Tibial nerve (tissue), 4 donors: ENCODE measurements at regions not wholly inside any gene's neighbourhood (a gene's known extent, or its start where the extent isn't known, plus 50 kb on each side); places are given as distances from the start of the nearest gene placed in this dataset.

ENCODE experiments used
- DNase-seq, 2 donors: peaks; one replicate each; pipeline ENCODE4 v3.0.0-alpha.2; 2019; ENCODE audit warnings: low spot score in 2 of 2
- H3K27ac ChIP-seq, 4 donors: fragments of 200-600 bp; sonication (generic) in 3 of 4; one replicate each; pipeline ENCODE4 v1.5.1; 2017 to 2019; ENCODE audit warnings: mild to moderate bottlenecking in 1 of 4
- H3K27me3 ChIP-seq, 2 donors: fragments of 200-600 bp; sonication (generic) in 1 of 2; one replicate each; pipeline versions ENCODE4 v1.5.1 to v1.6.0; 2017 to 2019
- H3K36me3 ChIP-seq, 3 donors: fragments of 200-600 bp; sonication (generic); one replicate each; pipeline ENCODE4 v1.5.1; 2018 to 2019
- H3K4me1 ChIP-seq, 4 donors: fragments of 200-600 bp; sonication (generic) in 3 of 4; one replicate each; pipeline ENCODE4 v1.5.1; 2017 to 2019
- H3K4me3 ChIP-seq, 4 donors: fragments of 200-600 bp; sonication (generic) in 3 of 4; one replicate each; pipeline ENCODE4 v1.5.1; 2017 to 2019; ENCODE audit warnings: mild to moderate bottlenecking in 1 of 4, moderate library complexity in 1 of 4
- H3K9me3 ChIP-seq, 4 donors: fragments of 200-600 bp; sonication (generic) in 3 of 4; one replicate each; pipeline ENCODE4 v1.5.1; 2017 to 2019
- CTCF ChIP-seq, 5 experiments: fragments of 200-600 bp in 3 of 5; fragments of 450-650 bp in 2 of 5; sonication (generic) in 3 of 5; IDR thresholded peaks; one replicate each; pipeline ENCODE4 v1.5.1; 2016 to 2019; ENCODE audit warnings: antibody characterized with exemption in 5 of 5, mild to moderate bottlenecking in 3 of 5, moderate library complexity in 2 of 5
- EP300 ChIP-seq, 2 donors: sonication (generic); formaldehyde crosslinking; IDR thresholded peaks; one replicate each; pipeline ENCODE4 v1.6.1; 2017; ENCODE audit warnings: antibody characterized with exemption in 2 of 2, mild to moderate bottlenecking in 1 of 2
- POLR2A ChIP-seq, 2 donors: fragments of 450-650 bp; IDR thresholded peaks; one replicate each; pipeline ENCODE4 v1.6.1; 2017; ENCODE audit warnings: antibody characterized with exemption in 2 of 2, mild to moderate bottlenecking in 2 of 2, moderate library complexity in 2 of 2
- WGBS, 2 donors: methylation state at CpG; one replicate each; pipeline ENCODE4 v1.1.5; 2018; 5-methylcytosine and 5-hydroxymethylcytosine counted together

DNA sequence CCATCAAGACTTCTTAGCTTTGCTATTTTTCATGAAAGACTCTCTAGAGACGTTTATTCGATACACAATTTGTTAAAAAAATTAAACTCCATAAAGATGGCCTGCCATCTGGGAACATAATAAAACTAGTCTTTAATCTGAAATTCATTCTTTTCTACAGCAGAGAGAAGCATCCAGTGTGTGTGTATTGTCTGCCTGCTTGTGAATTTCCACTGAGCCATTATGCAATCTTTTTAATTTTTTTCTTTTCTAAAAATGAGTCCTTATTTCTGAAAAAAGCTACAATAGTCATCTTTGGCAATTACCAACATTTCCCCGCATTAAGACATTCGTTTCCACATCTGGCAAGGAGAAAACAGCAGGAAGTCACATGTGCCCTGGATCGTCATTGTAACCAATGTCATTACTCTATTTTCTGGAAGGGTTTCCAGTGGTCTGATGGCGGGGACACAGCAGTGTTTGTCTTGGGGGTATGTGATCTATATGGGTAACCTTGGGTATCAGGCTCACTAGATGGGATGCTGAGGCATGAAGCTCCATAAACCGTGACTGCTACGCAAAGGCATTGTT is 263.1 kb downstream of the MSX2 start:
- Histone ChIP-seq H3K27ac (no peak overlapping the region), H3K9me3 (no peaks in the 10 kb centered on the region), H3K4me1 (peaks cover 0 to 7% (median 0%) of the 10 kb centered on the region in 4 donors), H3K27me3 (no peaks in the 10 kb centered on the region), H3K36me3 (no peaks in the 10 kb centered on the region), H3K4me3 (no peak overlapping the region)
- no peak for DNase-seq
- TF ChIP-seq POLR2A (IDR thresholded peaks at IDR 0.05) (no peak), CTCF (IDR thresholded peaks at IDR 0.05) (no peak), EP300 (IDR thresholded peaks at IDR 0.05) (no peak)
- 35 to 44% methylated on average over 8 of the region's 8 CpGs for WGBS, 2 donors

- Histone ChIP-seq H3K36me3 (no peaks in the 10 kb centered on the region), H3K4me3 (no peak overlapping the region), H3K27me3 (no peaks in the 10 kb centered on the region), H3K9me3 (no peaks in the 10 kb centered on the region), H3K27ac (no peak overlapping the region), H3K4me1 (peaks cover 0 to 7% (median 0%) of the 10 kb centered on the region in 4 donors)
- no peak for DNase-seq
- WGBS, 2 donors, result 87 to 89% methylated on average over 5 of the region's 5 CpGs
- no peak for TF ChIP-seq EP300 (IDR thresholded peaks at IDR 0.05)
- TF ChIP-seq POLR2A (IDR thresholded peaks at IDR 0.05), result no peak
- TF ChIP-seq CTCF (IDR thresholded peaks at IDR 0.05), result no peak
Observed at GRCh38 chr5:174984863-174985262, 260.5 kb downstream of the MSX2 start.

GRCh38 chr5:174982485-174982884 is 258.1 kb downstream of the MSX2 start:
- Histone ChIP-seq H3K4me3 (no peak overlapping the region), H3K4me1 (peaks cover 0 to 6% (median 0%) of the 10 kb centered on the region in 4 donors), H3K27ac (no peak overlapping the region), H3K36me3 (no peaks in the 10 kb centered on the region), H3K9me3 (no peaks in the 10 kb centered on the region), H3K27me3 (no peaks in the 10 kb centered on the region)
- TF ChIP-seq EP300 (IDR thresholded peaks at IDR 0.05) (no peak), POLR2A (IDR thresholded peaks at IDR 0.05) (no peak), CTCF (IDR thresholded peaks at IDR 0.05) (no peak)
- no peak for DNase-seq
- 21 to 37% methylated on average over 2 of the region's 2 CpGs for WGBS, 2 donors

GRCh38 chr5:174981416-174981815 is 257.0 kb downstream of the MSX2 start:
- no peaks in the 10 kb centered on the region for H3K36me3 ChIP-seq
- no peaks in the 10 kb centered on the region for H3K27me3 ChIP-seq
- H3K4me3 ChIP-seq, result no peak overlapping the region
- no peaks in the 10 kb centered on the region for H3K9me3 ChIP-seq
- no peaks in the 10 kb centered on the region for H3K4me1 ChIP-seq
- no peak overlapping the region for H3K27ac ChIP-seq
- no peak for TF ChIP-seq EP300 (IDR thresholded peaks at IDR 0.05)
- no peak for TF ChIP-seq POLR2A (IDR thresholded peaks at IDR 0.05)
- no peak for TF ChIP-seq CTCF (IDR thresholded peaks at IDR 0.05)
- no peak for DNase-seq
- 60 to 64% methylated on average over 6 of the region's 6 CpGs for WGBS, 2 donors

DNA sequence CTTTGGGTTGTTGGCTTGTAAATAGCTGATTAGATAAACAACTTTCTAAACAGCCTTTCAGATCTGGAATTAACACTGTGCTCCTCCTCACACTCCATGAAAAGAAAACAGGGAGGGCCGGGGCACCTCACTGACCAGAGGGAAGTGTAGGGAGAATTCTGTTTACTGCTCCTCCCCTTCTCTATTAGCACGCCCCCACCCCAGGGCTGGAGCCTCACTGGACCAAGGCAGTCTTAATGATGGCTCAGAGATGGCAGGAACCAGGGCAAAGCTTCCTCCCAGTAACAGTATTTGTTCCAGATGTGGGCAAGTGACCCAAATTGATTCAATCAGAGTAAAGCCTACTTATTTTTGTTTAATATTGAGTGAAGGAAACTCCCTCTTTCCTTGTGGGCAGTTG is 256.6 kb downstream of the MSX2 start:
- no peak overlapping the region for H3K27ac ChIP-seq
- TF ChIP-seq CTCF (IDR thresholded peaks at IDR 0.05) (no peak), EP300 (IDR thresholded peaks at IDR 0.05) (no peak), POLR2A (IDR thresholded peaks at IDR 0.05) (no peak)

More for the DNA sequence above, 256.6 kb downstream of the MSX2 start:
- H3K4me3 ChIP-seq, result no peak overlapping the region
- H3K36me3 ChIP-seq, result no peaks in the 10 kb centered on the region
- no peaks in the 10 kb centered on the region for H3K27me3 ChIP-seq
- no peaks in the 10 kb centered on the region for H3K9me3 ChIP-seq
- 21 to 45% methylated on average over 2 of the region's 2 CpGs for WGBS, 2 donors
- H3K4me1 ChIP-seq, result no peaks in the 10 kb centered on the region
- no peak for DNase-seq
